Liver (tissue), 8 donors: ENCODE measurements at regions not wholly inside any gene's neighbourhood (a gene's known extent, or its start where the extent isn't known, plus 50 kb on each side); places are given as distances from the start of the nearest gene placed in this dataset.
"Not testable (repeated sequence)": the region's sequence is repeated elsewhere in the genome, so short reads cannot be mapped to it uniquely, and the experiment has no call there.

ENCODE experiments used
- DNase-seq: peaks from one replicate; pipeline ENCODE4 v3.0.0-alpha.2; 2017; ENCODE audit warnings: low spot score
- H3K27ac ChIP-seq, 2 donors: one replicate each; pipeline ENCODE4 v1.7.0; 2013; ENCODE audit warnings: inconsistent platforms in 2 of 2, low read length in 2 of 2, control low read depth in 1 of 2, low read depth in 1 of 2, mild to moderate bottlenecking in 1 of 2
- H3K27me3 ChIP-seq, 4 donors: one replicate each; pipeline versions ENCODE4 v1.6.1 to v1.7.0; 2013; ENCODE audit warnings: low read length in 3 of 4, inconsistent platforms in 1 of 4, mild to moderate bottlenecking in 1 of 4, moderate library complexity in 1 of 4; ENCODE audit not compliant: control insufficient read depth in 4 of 4, insufficient read depth in 4 of 4
- H3K36me3 ChIP-seq, 4 donors: one replicate each; pipeline versions ENCODE4 v1.6.1 to v1.7.0; 2013; ENCODE audit warnings: low read length in 3 of 4, mild to moderate bottlenecking in 3 of 4, low read depth in 1 of 4, moderate library complexity in 1 of 4; ENCODE audit not compliant: control insufficient read depth in 4 of 4, insufficient read depth in 3 of 4
- H3K4me1 ChIP-seq, 4 donors: one replicate each; pipeline versions ENCODE4 v1.6.1 to v1.7.0; 2013; ENCODE audit warnings: low read length in 3 of 4, mild to moderate bottlenecking in 3 of 4, moderate library complexity in 1 of 4; ENCODE audit not compliant: control insufficient read depth in 4 of 4, insufficient read depth in 4 of 4
- H3K4me3 ChIP-seq, 3 donors: one replicate each; pipeline versions ENCODE4 v1.6.1 to v1.7.0; 2013; ENCODE audit warnings: low read length in 3 of 3, control low read depth in 1 of 3, low read depth in 1 of 3, mild to moderate bottlenecking in 1 of 3
- H3K9ac ChIP-seq, 2 donors: one replicate each; pipeline ENCODE4 v1.7.0; 2013; ENCODE audit warnings: low read length in 2 of 2, mild to moderate bottlenecking in 2 of 2, moderate library complexity in 2 of 2, control low read depth in 1 of 2, low read depth in 1 of 2
- H3K9me3 ChIP-seq, 4 donors: one replicate each; pipeline versions ENCODE4 v1.6.1 to v1.7.0; 2013; ENCODE audit warnings: low read length in 3 of 4; ENCODE audit not compliant: control insufficient read depth in 4 of 4
- ATF3 ChIP-seq: IDR thresholded peaks from 2 replicates; pipeline ENCODE4 v1.6.1; 2016; ENCODE audit warnings: antibody characterized with exemption
- CTCF ChIP-seq: fragments of 150-350 bp; IDR thresholded peaks from 2 replicates; pipeline ENCODE4 v1.5.1; 2017; ENCODE audit warnings: improper control_type of control experiment, low read depth, low read length; ENCODE audit not compliant: missing input control
- EGR1 ChIP-seq, 2 donors: IDR thresholded peaks; 2 replicates each; pipeline ENCODE4 v1.6.1; 2016 to 2018; ENCODE audit warnings: antibody characterized with exemption in 2 of 2, low read depth in 2 of 2
- FOXA1 ChIP-seq: IDR thresholded peaks from 2 replicates; pipeline ENCODE4 v1.6.1; 2016; ENCODE audit warnings: antibody characterized with exemption
- FOXA2 ChIP-seq: IDR thresholded peaks from 2 replicates; pipeline ENCODE4 v1.6.1; 2016; ENCODE audit warnings: antibody characterized with exemption
- GABPA ChIP-seq, 2 donors: IDR thresholded peaks in 1 of 2; conservative IDR thresholded peaks in 1 of 2; 2 replicates each; pipeline ENCODE4 v1.6.1; 2016; ENCODE audit warnings: antibody characterized with exemption in 2 of 2, mild to moderate bottlenecking in 1 of 2, moderate library complexity in 1 of 2
- HNF4A ChIP-seq, 2 donors: conservative IDR thresholded peaks; 2 replicates each; pipeline ENCODE4 v1.6.1; 2016; ENCODE audit warnings: antibody characterized with exemption in 2 of 2, mild to moderate bottlenecking in 2 of 2
- HNF4G ChIP-seq: IDR thresholded peaks from 2 replicates; pipeline ENCODE4 v1.6.1; 2016; ENCODE audit warnings: antibody characterized with exemption
- JUND ChIP-seq, 2 donors: IDR thresholded peaks; 2 replicates each; pipeline ENCODE4 v1.6.1; 2016; ENCODE audit warnings: antibody characterized with exemption in 2 of 2
- NR2F2 ChIP-seq: IDR thresholded peaks from 2 replicates; pipeline ENCODE4 v1.6.1; 2016; ENCODE audit warnings: antibody characterized with exemption
- RAD21 ChIP-seq, 2 donors: IDR thresholded peaks; 2 replicates each; pipeline ENCODE4 v1.6.1; 2016; ENCODE audit warnings: antibody characterized with exemption in 2 of 2, mild to moderate bottlenecking in 2 of 2
- REST ChIP-seq: IDR thresholded peaks from 2 replicates; pipeline ENCODE4 v1.6.1; 2016; ENCODE audit warnings: antibody characterized with exemption, mild to moderate bottlenecking
- RXRA ChIP-seq, 2 donors: IDR thresholded peaks; 2 replicates each; pipeline ENCODE4 v1.6.1; 2017 to 2018; ENCODE audit warnings: antibody characterized with exemption in 2 of 2, mild to moderate bottlenecking in 1 of 2
- SP1 ChIP-seq: IDR thresholded peaks from 2 replicates; pipeline ENCODE4 v1.6.1; 2018; ENCODE audit warnings: antibody characterized with exemption, mild to moderate bottlenecking
- TAF1 ChIP-seq: conservative IDR thresholded peaks from 2 replicates; pipeline ENCODE4 v1.6.1; 2016; ENCODE audit warnings: antibody characterized with exemption, mild to moderate bottlenecking
- YY1 ChIP-seq: IDR thresholded peaks from 2 replicates; pipeline ENCODE4 v1.6.1; 2016; ENCODE audit warnings: antibody characterized with exemption, mild to moderate bottlenecking
- ZBTB33 ChIP-seq: IDR thresholded peaks from 2 replicates; pipeline ENCODE4 v1.6.1; 2016; ENCODE audit warnings: antibody characterized with exemption
- WGBS: extraction: QIAGEN DNeasy Blood & Tissue Kit; methylation state at CpG from one replicate; pipeline ENCODE4 v1.1.7; 2013; 5-methylcytosine and 5-hydroxymethylcytosine counted together
- donor health status: healthy.
- donor health status: healthy.
- donor health status: healthy.
- donor health status: healthy.
- donor health status: healthy.

- H3K36me3 ChIP-seq: no peaks in the 10 kb centered on the region
- H3K27ac ChIP-seq: no peak overlapping the region
- no peaks in the 10 kb centered on the region for H3K27me3 ChIP-seq
- TF ChIP-seq JUND (IDR thresholded peaks at IDR 0.05): no peak
- no peak for TF ChIP-seq REST
- TF ChIP-seq HNF4A (conservative IDR thresholded peaks at IDR 0.05): no peak
- TF ChIP-seq RAD21 (IDR thresholded peaks at IDR 0.05): no peak
- TF ChIP-seq YY1: no peak
- TF ChIP-seq FOXA1: no peak
- TF ChIP-seq HNF4G: no peak
- no peak for TF ChIP-seq CTCF
- no peak for TF ChIP-seq FOXA2
- no peak for TF ChIP-seq NR2F2
- no peak for TF ChIP-seq EGR1 (IDR thresholded peaks at IDR 0.05; ENCODE audit: low read depth in 2 of 2)
- no peak for TF ChIP-seq GABPA (IDR thresholded peaks at IDR 0.05 in 1 of 2, conservative IDR thresholded peaks at IDR 0.05 in 1 of 2)
- no peak for TF ChIP-seq RXRA (IDR thresholded peaks at IDR 0.05)
- no peak for TF ChIP-seq SP1
- no peak for TF ChIP-seq ATF3
- TF ChIP-seq TAF1: no peak
- no peak for TF ChIP-seq ZBTB33
- H3K4me3 ChIP-seq: no peak overlapping the region
- H3K9ac ChIP-seq: no peak overlapping the region
- no peaks in the 10 kb centered on the region for H3K4me1 ChIP-seq
- DNase-seq: no peak
- H3K9me3 ChIP-seq: no peaks in the 10 kb centered on the region
- 44% methylated on average over 3 of the region's 3 CpGs for WGBS
Measured at GRCh38 chr1:103273106-103273505, 164.8 kb upstream of the COL11A1 start.

GRCh38 chr1:103271471-103271870 is 163.1 kb upstream of the COL11A1 start:
- not testable (repeated sequence) for H3K4me3 ChIP-seq, H3K27me3 ChIP-seq, H3K9ac ChIP-seq, H3K9me3 ChIP-seq, DNase-seq, H3K36me3 ChIP-seq, H3K27ac ChIP-seq, H3K4me1 ChIP-seq
- WGBS: 87% methylated on average over 1 of the region's 1 CpG
